K562 (cell line): ENCODE measurements at regions not wholly inside any gene's neighbourhood (a gene's known extent, or its start where the extent isn't known, plus 50 kb on each side); places are given as distances from the start of the nearest gene placed in this dataset.

Experiments used
- ATAC-seq: fragments of 200-7000 bp; cut with Tn5 transposase; 3 replicates; pipeline ENCODE4 v1.9.1; 2020; ENCODE audit warnings: moderate library complexity
- BruUV-seq: library from RNA; stranded (reverse); fragments of 400-500 nt; replicated peaks from 2 replicates; lab custom pipeline; 2021; lab: Mats Ljungman, UMichigan
- CTCF ChIA-PET: fragments of 300-600 bp; formaldehyde crosslinking; extraction: SDS; loops from one replicate; lab custom pipeline; 2021; ENCODE audit warnings: low intra/inter-chr PET ratio; lab: Yijun Ruan, JAX
- POLR2A ChIA-PET: fragments of 300-600, 350-650 bp; sonication (Branson Sonifier 250); formaldehyde crosslinking; extraction: SDS; loops from one replicate; lab custom pipeline; 2021; ENCODE audit warnings: antibody characterized with exemption, inconsistent platforms; lab: Yijun Ruan, JAX
- DNase-seq, 4 experiments: peaks; one replicate each; pipeline versions ENCODE4 v3.0.0 to v3.0.0-alpha.2; 2011 to 2018; ENCODE audit warnings: low spot score in 3 of 4, mixed read lengths in 3 of 4; ENCODE audit errors: extremely low read depth in 1 of 4
- FAIRE-seq: peaks from 2 replicates; lab custom pipeline; 2011; peaks lifted over from hg19 to GRCh38; lab: Jason Lieb, UNC
- H2AFZ ChIP-seq: 2 replicates; pipeline ENCODE4 v1.6.0; 2011; ENCODE audit warnings: low read depth, low read length, control low read depth, inconsistent platforms
- H3K27ac ChIP-seq: fragments of 200-600 bp; 3 replicates; pipeline ENCODE4 v1.8.0; 2011; ENCODE audit warnings: low read depth, mild to moderate bottlenecking, control low read depth, inconsistent platforms, low read length, moderate library complexity, mixed read lengths; ENCODE audit errors: extremely low read depth
- H3K27me3 ChIP-seq, 2 experiments: fragments of 300-600 bp in 1 of 2; 2 replicates in 1 of 2; 3 replicates in 1 of 2; pipeline versions ENCODE4 v1.6.0 to v1.8.0; 2011; ENCODE audit warnings: inconsistent platforms in 2 of 2, low read length in 2 of 2, mild to moderate bottlenecking in 1 of 2, mixed read lengths in 1 of 2, moderate library complexity in 1 of 2; ENCODE audit not compliant: control insufficient read depth in 2 of 2, insufficient read depth in 2 of 2
- H3K36me3 ChIP-seq: fragments of 300-600 bp; 3 replicates; pipeline ENCODE4 v1.8.0; 2011; ENCODE audit warnings: mild to moderate bottlenecking, low read length, inconsistent platforms; ENCODE audit not compliant: control insufficient read depth, insufficient read depth
- H3K4me1 ChIP-seq, 2 experiments: fragments of 200-600 bp in 1 of 2; replicated peaks in 1 of 2; 2 replicates in 1 of 2; 3 replicates in 1 of 2; pipeline versions ENCODE4 v1.5.1 to v1.8.0; 2011; ENCODE audit warnings: inconsistent platforms in 2 of 2, low read length in 2 of 2, mild to moderate bottlenecking in 1 of 2, mixed read lengths in 1 of 2, moderate library complexity in 1 of 2; ENCODE audit not compliant: control insufficient read depth in 2 of 2, insufficient read depth in 2 of 2
- H3K4me2 ChIP-seq: 2 replicates; pipeline ENCODE4 v1.6.1; 2011; ENCODE audit warnings: low read length, control low read depth, inconsistent platforms, mixed read lengths; ENCODE audit not compliant: insufficient read depth
- H3K4me3 ChIP-seq: fragments of 200-600 bp; sonication (generic), shearing (Covaris generic); 2 replicates; pipeline ENCODE4 v1.5.1; 2016; ENCODE audit warnings: control low read depth, inconsistent platforms
- H3K79me2 ChIP-seq: fragments of 200-600 bp; 3 replicates; pipeline ENCODE4 v1.8.0; 2011; ENCODE audit warnings: low read length, inconsistent platforms; ENCODE audit not compliant: control insufficient read depth, insufficient read depth
- H3K9ac ChIP-seq, 2 experiments: 2 replicates each; pipeline versions ENCODE4 v1.6.0 to v1.6.1; 2011; ENCODE audit warnings: low read depth in 2 of 2, low read length in 2 of 2, control low read depth in 1 of 2, inconsistent platforms in 1 of 2, mild to moderate bottlenecking in 1 of 2, mixed read lengths in 1 of 2; ENCODE audit not compliant: insufficient read depth in 1 of 2
- H3K9me1 ChIP-seq: one replicate; pipeline ENCODE4 v1.6.0; 2011; ENCODE audit warnings: inconsistent platforms, mild to moderate bottlenecking, low read length, moderate library complexity; ENCODE audit not compliant: control insufficient read depth, insufficient read depth
- H3K9me3 ChIP-seq: replicated peaks from 2 replicates; pipeline ENCODE4 v1.5.1; 2011; ENCODE audit warnings: low read depth, low read length, inconsistent platforms; ENCODE audit not compliant: control insufficient read depth, insufficient read depth
- H4K20me1 ChIP-seq: replicated peaks from 2 replicates; pipeline ENCODE4 v1.6.1; 2011; ENCODE audit warnings: low read length, inconsistent platforms, mixed read lengths; ENCODE audit not compliant: control insufficient read depth, insufficient read depth
- ETS2 ChIP-seq: IDR thresholded peaks from 2 replicates; pipeline ENCODE4 v1.6.1; 2016; ENCODE audit warnings: borderline replicate concordance, missing genetic modification characterization, mild to moderate bottlenecking, moderate library complexity, missing compliant biosample characterization; ENCODE audit not compliant: poor library complexity, severe bottlenecking
- ETV5 ChIP-seq: sonication (generic); formaldehyde crosslinking; IDR thresholded peaks from 2 replicates; pipeline ENCODE4 v1.4.0; 2020; ENCODE audit warnings: low read depth, mild to moderate bottlenecking, missing genetic modification reagents
- GABPB1 ChIP-seq: sonication (generic); formaldehyde crosslinking; IDR thresholded peaks from 2 replicates; pipeline ENCODE4 v1.8.0; 2022; ENCODE audit warnings: mild to moderate bottlenecking, missing genetic modification reagents
- MEIS2 ChIP-seq: fragments of 450-650 bp; IDR thresholded peaks from 2 replicates; pipeline ENCODE4 v1.6.1; 2014; ENCODE audit warnings: mild to moderate bottlenecking; ENCODE audit not compliant: partially characterized antibody
- RCOR1 ChIP-seq, 2 experiments: IDR thresholded peaks; 2 replicates each; pipeline ENCODE4 v1.6.1; 2012; ENCODE audit warnings: low read depth in 2 of 2, low read length in 2 of 2, borderline replicate concordance in 1 of 2, improper control_type of control experiment in 1 of 2
- RFX5 ChIP-seq: IDR thresholded peaks from 2 replicates; pipeline ENCODE4 v1.6.1; 2011; ENCODE audit warnings: low read depth, mild to moderate bottlenecking, improper control_type of control experiment, low read length
- SAP30 ChIP-seq: fragments of 200-600 bp; sonication (generic); IDR thresholded peaks from 2 replicates; pipeline ENCODE4 v1.6.1; 2012; ENCODE audit warnings: borderline replicate concordance, low read depth, mild to moderate bottlenecking, moderate library complexity, low read length, control low read depth, inconsistent platforms; ENCODE audit not compliant: insufficient read depth, poor library complexity, severe bottlenecking
- YY1 ChIP-seq, 3 experiments: IDR thresholded peaks; 2 replicates each; pipeline ENCODE4 v1.6.1; 2011; ENCODE audit warnings: low read length in 2 of 3, mild to moderate bottlenecking in 2 of 3, moderate library complexity in 2 of 3, borderline replicate concordance in 1 of 3, control low read depth in 1 of 3, low read depth in 1 of 3; ENCODE audit not compliant: insufficient read depth in 3 of 3, insufficient replicate concordance in 2 of 3, control insufficient read depth in 1 of 3, insufficient read length in 1 of 3; ENCODE audit errors: extremely low read depth in 1 of 3
- ZKSCAN1 ChIP-seq: fragments of 150-350 bp; IDR thresholded peaks from 2 replicates; pipeline ENCODE4 v1.6.1; 2016; ENCODE audit warnings: low read depth, low read length
- ZNF436 ChIP-seq: fragments of 250-450, 450-650 bp; sonication (Bioruptor Pico); formaldehyde crosslinking; IDR thresholded peaks from 2 replicates; pipeline ENCODE4 v1.7.0; 2020; ENCODE audit warnings: mild to moderate bottlenecking
- WGBS: fragments of 100-300 bp; shearing (Covaris generic); methylation state at CpG from one replicate; pipeline ENCODE4 v1.1.6; 2016; ENCODE audit warnings: low coverage, mixed read lengths; ENCODE audit not compliant: insufficient coverage; ENCODE audit errors: missing lambda C conversion rate; 5-methylcytosine and 5-hydroxymethylcytosine counted together
- in situ Hi-C: fragments of 300-500 bp; cut with MboI; formaldehyde crosslinking; loops from 4 replicates; pipeline ENCODE4 v1.15.0; 2018; ENCODE audit warnings: inconsistent platforms, mixed read lengths
- intact Hi-C: fragments of 100-400 bp; cut with micrococcal nuclease; formaldehyde crosslinking; loops from 2 replicates; pipeline ENCODE4 v1.14.2; 2022
- TF ChIP-seq, protein P1 (sequence below): sonication (generic); formaldehyde crosslinking; IDR thresholded peaks from 2 replicates; pipeline ENCODE4 v1.8.0; 2023; ENCODE audit warnings: mild to moderate bottlenecking, missing genetic modification reagents
- TF ChIP-seq, protein P2 (sequence below): fragments of 250-450 bp; sonication (Bioruptor Pico); IDR thresholded peaks from 2 replicates; pipeline ENCODE4 v1.4.0; 2020; ENCODE audit warnings: mild to moderate bottlenecking, moderate library complexity

- TF ChIP-seq ZNF436 (CRISPR knock-in tag), result no peak
- no peak for TF ChIP-seq GABPB1
- no peak for TF ChIP-seq RCOR1 (IDR thresholded peaks at IDR 0.05; ENCODE audit: borderline replicate concordance in 1 of 2, low read depth in 2 of 2, low read length in 2 of 2)
Measured at GRCh38 chr3:105965384-105965783, 96.6 kb upstream of the CBLB start (continued).

GRCh38 chr3:105967117-105967516 is 98.3 kb upstream of the CBLB start:
- intact Hi-C loops (no loop called here), in situ Hi-C loops (no loop called here)
- no peaks in the 10 kb centered on the region for H3K4me1 ChIP-seq
- H3K79me2 ChIP-seq, result no peaks in the 10 kb centered on the region
- H3K9ac ChIP-seq, result no peak overlapping the region
- no peaks in the 10 kb centered on the region for H3K9me1 ChIP-seq
- BruUV-seq, result no TSS peak
- TF ChIP-seq ZKSCAN1, result no peak
- no peak for TF ChIP-seq ETV5 (CRISPR knock-in tag)
- TF ChIP-seq, protein P1, sequence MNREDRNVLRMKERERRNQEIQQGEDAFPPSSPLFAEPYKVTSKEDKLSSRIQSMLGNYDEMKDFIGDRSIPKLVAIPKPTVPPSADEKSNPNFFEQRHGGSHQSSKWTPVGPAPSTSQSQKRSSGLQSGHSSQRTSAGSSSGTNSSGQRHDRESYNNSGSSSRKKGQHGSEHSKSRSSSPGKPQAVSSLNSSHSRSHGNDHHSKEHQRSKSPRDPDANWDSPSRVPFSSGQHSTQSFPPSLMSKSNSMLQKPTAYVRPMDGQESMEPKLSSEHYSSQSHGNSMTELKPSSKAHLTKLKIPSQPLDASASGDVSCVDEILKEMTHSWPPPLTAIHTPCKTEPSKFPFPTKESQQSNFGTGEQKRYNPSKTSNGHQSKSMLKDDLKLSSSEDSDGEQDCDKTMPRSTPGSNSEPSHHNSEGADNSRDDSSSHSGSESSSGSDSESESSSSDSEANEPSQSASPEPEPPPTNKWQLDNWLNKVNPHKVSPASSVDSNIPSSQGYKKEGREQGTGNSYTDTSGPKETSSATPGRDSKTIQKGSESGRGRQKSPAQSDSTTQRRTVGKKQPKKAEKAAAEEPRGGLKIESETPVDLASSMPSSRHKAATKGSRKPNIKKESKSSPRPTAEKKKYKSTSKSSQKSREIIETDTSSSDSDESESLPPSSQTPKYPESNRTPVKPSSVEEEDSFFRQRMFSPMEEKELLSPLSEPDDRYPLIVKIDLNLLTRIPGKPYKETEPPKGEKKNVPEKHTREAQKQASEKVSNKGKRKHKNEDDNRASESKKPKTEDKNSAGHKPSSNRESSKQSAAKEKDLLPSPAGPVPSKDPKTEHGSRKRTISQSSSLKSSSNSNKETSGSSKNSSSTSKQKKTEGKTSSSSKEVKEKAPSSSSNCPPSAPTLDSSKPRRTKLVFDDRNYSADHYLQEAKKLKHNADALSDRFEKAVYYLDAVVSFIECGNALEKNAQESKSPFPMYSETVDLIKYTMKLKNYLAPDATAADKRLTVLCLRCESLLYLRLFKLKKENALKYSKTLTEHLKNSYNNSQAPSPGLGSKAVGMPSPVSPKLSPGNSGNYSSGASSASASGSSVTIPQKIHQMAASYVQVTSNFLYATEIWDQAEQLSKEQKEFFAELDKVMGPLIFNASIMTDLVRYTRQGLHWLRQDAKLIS (CRISPR knock-in tag), result no peak
- TF ChIP-seq YY1 (IDR thresholded peaks at IDR 0.05; ENCODE audit: borderline replicate concordance in 1 of 3, control insufficient read depth in 1 of 3, extremely low read depth in 1 of 3, insufficient read depth in 3 of 3, insufficient read length in 1 of 3, insufficient replicate concordance in 2 of 3, low read depth in 1 of 3, low read length in 2 of 3), result no peak
- TF ChIP-seq ETS2 (tag), result no peak
- TF ChIP-seq, protein P2, sequence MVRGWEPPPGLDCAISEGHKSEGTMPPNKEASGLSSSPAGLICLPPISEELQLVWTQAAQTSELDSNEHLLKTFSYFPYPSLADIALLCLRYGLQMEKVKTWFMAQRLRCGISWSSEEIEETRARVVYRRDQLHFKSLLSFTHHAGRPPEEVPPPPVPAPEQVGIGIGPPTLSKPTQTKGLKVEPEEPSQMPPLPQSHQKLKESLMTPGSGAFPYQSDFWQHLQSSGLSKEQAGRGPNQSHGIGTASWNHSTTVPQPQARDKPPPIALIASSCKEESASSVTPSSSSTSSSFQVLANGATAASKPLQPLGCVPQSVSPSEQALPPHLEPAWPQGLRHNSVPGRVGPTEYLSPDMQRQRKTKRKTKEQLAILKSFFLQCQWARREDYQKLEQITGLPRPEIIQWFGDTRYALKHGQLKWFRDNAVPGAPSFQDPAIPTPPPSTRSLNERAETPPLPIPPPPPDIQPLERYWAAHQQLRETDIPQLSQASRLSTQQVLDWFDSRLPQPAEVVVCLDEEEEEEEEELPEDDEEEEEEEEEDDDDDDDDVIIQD (CRISPR knock-in tag), result no peak
- TF ChIP-seq MEIS2, result no peak
- TF ChIP-seq RFX5, result no peak
- TF ChIP-seq SAP30, result no peak
- no peak for FAIRE-seq
- no peaks in the 10 kb centered on the region for H3K9me3 ChIP-seq
- no peak overlapping the region for H3K4me2 ChIP-seq
- ATAC-seq, result no peak
- 69% methylated on average over 1 of the region's 1 CpG for WGBS
- no peaks in the 10 kb centered on the region for H3K27me3 ChIP-seq
- no peak overlapping the region for H3K4me3 ChIP-seq
- no peaks in the 10 kb centered on the region for H3K36me3 ChIP-seq
- no peaks in the 10 kb centered on the region for H4K20me1 ChIP-seq
- ChIA-PET POLR2A (no interaction called here), CTCF (no interaction called here)
- DNase-seq, result no peak
- H3K27ac ChIP-seq, result no peak overlapping the region
- no peak overlapping the region for H2AFZ ChIP-seq
